HG03196 (cell line): ENCODE measurements at regions not wholly inside any gene's neighbourhood (a gene's known extent, or its start where the extent isn't known, plus 50 kb on each side); places are given as distances from the start of the nearest gene placed in this dataset.

Source experiments
- ATAC-seq: cut with Tn5 transposase; IDR thresholded peaks from one replicate; pipeline ENCODE4 v1.9.1; 2021; ENCODE audit not compliant: unreplicated experiment

GRCh38 chr3:13210221-13210975 is 137.2 kb upstream of the IQSEC1 start:
- ATAC-seq, result no peak

- ATAC-seq, result no peak
Observed at GRCh38 chr3:13209634-13209997, 136.4 kb upstream of the IQSEC1 start.

- no peak for ATAC-seq
Observed at GRCh38 chr3:13208706-13209633, 135.7 kb upstream of the IQSEC1 start.

- no peak for ATAC-seq
Observed at GRCh38 chr3:13207975-13208705, 134.9 kb upstream of the IQSEC1 start.

GRCh38 chr3:13207578-13207922 is 134.3 kb upstream of the IQSEC1 start:
- ATAC-seq, result no peak

GRCh38 chr3:13206799-13207577 is 133.8 kb upstream of the IQSEC1 start:
- ATAC-seq, result no peak

GRCh38 chr3:13205567-13206143 is 132.4 kb upstream of the IQSEC1 start:
- no peak for ATAC-seq

GRCh38 chr3:13204177-13204581 is 130.9 kb upstream of the IQSEC1 start:
- no peak for ATAC-seq

GRCh38 chr3:13203398-13204176 is 130.4 kb upstream of the IQSEC1 start:
- ATAC-seq, result no peak

GRCh38 chr3:13202744-13203397 is 129.6 kb upstream of the IQSEC1 start:
- ATAC-seq, result no peak

- ATAC-seq, result no peak
Observed at GRCh38 chr3:13201851-13202250, 128.6 kb upstream of the IQSEC1 start.

GRCh38 chr3:13200946-13201345 is 127.7 kb upstream of the IQSEC1 start:
- ATAC-seq, result no peak

- ATAC-seq, result no peak
Observed at GRCh38 chr3:13200465-13200864, 127.2 kb upstream of the IQSEC1 start.

GRCh38 chr3:13199899-13200451 is 126.7 kb upstream of the IQSEC1 start:
- no peak for ATAC-seq

- ATAC-seq, result no peak
Observed at GRCh38 chr3:13199006-13199776, 126.0 kb upstream of the IQSEC1 start.

- no peak for ATAC-seq
Observed at GRCh38 chr3:13198264-13198879, 125.1 kb upstream of the IQSEC1 start.

- no peak for ATAC-seq
Observed at GRCh38 chr3:13197795-13198194, 124.6 kb upstream of the IQSEC1 start.

- no peak for ATAC-seq
Observed at GRCh38 chr3:13197281-13197680, 124.1 kb upstream of the IQSEC1 start.
